Smooth muscle cell (in vitro differentiated cells): ENCODE measurements at regions not wholly inside any gene's neighbourhood (a gene's known extent, or its start where the extent isn't known, plus 50 kb on each side); places are given as distances from the start of the nearest gene placed in this dataset.

Source experiments
- DNase-seq: peaks from one replicate; lab custom pipeline; 2025; ENCODE audit not compliant: unreplicated experiment; lab: John Stamatoyannopoulos, UW
- H2AFZ ChIP-seq: fragments of 200-600 bp; sonication (generic); 2 replicates; pipeline ENCODE4 v1.6.0; 2016; ENCODE audit warnings: antibody characterized with exemption, low read depth, mild to moderate bottlenecking
- H3F3A ChIP-seq: fragments of 200-600 bp; sonication (generic); 2 replicates; pipeline ENCODE4 v1.6.0; 2017; ENCODE audit warnings: antibody characterized with exemption, low read depth
- H3K27ac ChIP-seq: fragments of 200-600 bp; sonication (generic); 2 replicates; pipeline ENCODE4 v1.5.1; 2016; ENCODE audit warnings: low read depth, mild to moderate bottlenecking
- H3K27me3 ChIP-seq: fragments of 200-600 bp; sonication (generic); 2 replicates; pipeline ENCODE4 v1.6.1; 2016; ENCODE audit warnings: low read depth, mild to moderate bottlenecking
- H3K36me3 ChIP-seq: fragments of 200-600 bp; sonication (generic); 2 replicates; pipeline ENCODE4 v1.5.1; 2016; ENCODE audit warnings: low read depth
- H3K4me1 ChIP-seq: fragments of 200-600 bp; sonication (generic); 2 replicates; pipeline ENCODE4 v1.5.1; 2016; ENCODE audit warnings: low read depth
- H3K4me2 ChIP-seq: fragments of 200-600 bp; sonication (generic); 2 replicates; pipeline ENCODE4 v1.6.0; 2016; ENCODE audit warnings: mild to moderate bottlenecking
- H3K4me3 ChIP-seq: fragments of 200-600 bp; sonication (generic); 2 replicates; pipeline ENCODE4 v1.5.1; 2016; ENCODE audit warnings: mild to moderate bottlenecking
- H3K79me2 ChIP-seq: fragments of 200-600 bp; sonication (generic); 2 replicates; pipeline ENCODE4 v1.6.0; 2016; ENCODE audit warnings: low read depth, mild to moderate bottlenecking
- H3K9ac ChIP-seq: fragments of 200-600 bp; sonication (generic); 2 replicates; pipeline ENCODE4 v1.6.0; 2016; ENCODE audit warnings: low read depth
- H3K9me3 ChIP-seq: fragments of 200-600 bp; sonication (generic); replicated peaks from 2 replicates; pipeline ENCODE4 v1.5.1; 2016; ENCODE audit warnings: low read depth
- H4K20me1 ChIP-seq: fragments of 200-600 bp; sonication (generic); 2 replicates; pipeline ENCODE4 v1.6.0; 2016; ENCODE audit warnings: low read depth
- WGBS: methylation state at CpG from one replicate; pipeline ENCODE4 v1.1.7; 2016; ENCODE audit warnings: low lambda C conversion rate; 5-methylcytosine and 5-hydroxymethylcytosine counted together
- TF ChIP-seq, protein P1 (sequence below): fragments of 200-600 bp; sonication (generic); IDR thresholded peaks from 2 replicates; pipeline ENCODE4 v1.5.1; 2017; ENCODE audit warnings: borderline replicate concordance, mild to moderate bottlenecking, antibody characterized with exemption; ENCODE audit not compliant: insufficient read depth, poor library complexity, severe bottlenecking

DNA sequence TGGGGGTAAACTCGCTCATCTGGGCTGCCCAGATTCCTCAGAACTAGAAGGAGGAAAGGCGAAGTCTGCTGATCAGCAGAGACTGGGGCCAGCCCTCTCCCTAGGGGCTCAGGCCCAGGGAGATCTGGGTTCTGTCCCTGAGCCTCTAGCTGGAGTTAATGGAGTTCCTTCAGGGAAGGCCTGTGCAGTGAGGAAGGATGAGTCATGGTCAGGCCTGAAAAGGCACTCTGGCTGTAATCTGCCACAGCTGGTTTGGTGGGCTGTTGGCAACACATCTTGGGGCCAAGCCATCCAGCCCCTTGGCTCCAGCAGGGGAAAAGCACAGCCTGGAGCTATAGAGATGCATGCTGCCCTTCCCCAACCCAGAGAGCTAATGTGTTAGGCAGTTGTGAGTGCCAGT lies 459.6 kb downstream of the PRELID2 start:
- Histone ChIP-seq H3F3A (no peaks in the 10 kb centered on the region), H3K4me1 (no peaks in the 10 kb centered on the region), H2AFZ (no peak overlapping the region), H3K27ac (no peak overlapping the region), H3K9me3 (no peaks in the 10 kb centered on the region), H3K9ac (no peak overlapping the region), H3K79me2 (no peaks in the 10 kb centered on the region), H3K27me3 (no peaks in the 10 kb centered on the region), H3K4me3 (no peak overlapping the region), H4K20me1 (no peaks in the 10 kb centered on the region), H3K36me3 (no peaks in the 10 kb centered on the region), H3K4me2 (no peak overlapping the region)
- WGBS, result 84% methylated on average over 2 of the region's 2 CpGs
- TF ChIP-seq, protein P1, sequence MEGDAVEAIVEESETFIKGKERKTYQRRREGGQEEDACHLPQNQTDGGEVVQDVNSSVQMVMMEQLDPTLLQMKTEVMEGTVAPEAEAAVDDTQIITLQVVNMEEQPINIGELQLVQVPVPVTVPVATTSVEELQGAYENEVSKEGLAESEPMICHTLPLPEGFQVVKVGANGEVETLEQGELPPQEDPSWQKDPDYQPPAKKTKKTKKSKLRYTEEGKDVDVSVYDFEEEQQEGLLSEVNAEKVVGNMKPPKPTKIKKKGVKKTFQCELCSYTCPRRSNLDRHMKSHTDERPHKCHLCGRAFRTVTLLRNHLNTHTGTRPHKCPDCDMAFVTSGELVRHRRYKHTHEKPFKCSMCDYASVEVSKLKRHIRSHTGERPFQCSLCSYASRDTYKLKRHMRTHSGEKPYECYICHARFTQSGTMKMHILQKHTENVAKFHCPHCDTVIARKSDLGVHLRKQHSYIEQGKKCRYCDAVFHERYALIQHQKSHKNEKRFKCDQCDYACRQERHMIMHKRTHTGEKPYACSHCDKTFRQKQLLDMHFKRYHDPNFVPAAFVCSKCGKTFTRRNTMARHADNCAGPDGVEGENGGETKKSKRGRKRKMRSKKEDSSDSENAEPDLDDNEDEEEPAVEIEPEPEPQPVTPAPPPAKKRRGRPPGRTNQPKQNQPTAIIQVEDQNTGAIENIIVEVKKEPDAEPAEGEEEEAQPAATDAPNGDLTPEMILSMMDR, result no peak
- DNase-seq, result no peak

DNA sequence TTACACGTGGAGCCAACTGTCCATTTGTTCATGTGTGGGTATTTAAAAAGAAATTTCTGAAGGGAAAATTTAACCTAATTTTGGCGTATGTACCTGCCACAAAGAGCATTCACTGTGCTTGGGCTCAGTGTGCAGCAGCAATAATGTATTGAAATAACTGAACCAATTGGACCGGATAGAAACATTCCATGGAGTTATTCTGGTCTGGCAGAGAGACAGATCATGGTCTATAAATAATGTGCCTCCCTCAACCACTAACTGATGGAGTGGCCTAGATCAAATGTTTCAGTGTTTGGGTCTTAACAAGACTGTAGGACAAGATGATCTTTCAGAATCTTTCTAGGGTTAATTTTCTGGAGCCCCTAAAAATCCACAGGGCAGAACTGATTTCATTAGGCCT lies 469.7 kb downstream of the PRELID2 start:
- DNase-seq, result no peak
- H3K27ac ChIP-seq, result no peak overlapping the region
- TF ChIP-seq, protein P1, result no peak
- H3K4me3 ChIP-seq, result no peak overlapping the region
- no peak overlapping the region for H3K9ac ChIP-seq
- peaks cover 4% of the 10 kb centered on the region for H3K4me1 ChIP-seq
- H4K20me1 ChIP-seq, result no peaks in the 10 kb centered on the region
- H3K36me3 ChIP-seq, result no peaks in the 10 kb centered on the region
- no peak overlapping the region for H3K4me2 ChIP-seq
- no peaks in the 10 kb centered on the region for H3K9me3 ChIP-seq
- no peak overlapping the region for H2AFZ ChIP-seq
- no peaks in the 10 kb centered on the region for H3K27me3 ChIP-seq
- H3K79me2 ChIP-seq, result no peaks in the 10 kb centered on the region
- no peaks in the 10 kb centered on the region for H3F3A ChIP-seq
- 85% methylated on average over 3 of the region's 3 CpGs for WGBS

DNA sequence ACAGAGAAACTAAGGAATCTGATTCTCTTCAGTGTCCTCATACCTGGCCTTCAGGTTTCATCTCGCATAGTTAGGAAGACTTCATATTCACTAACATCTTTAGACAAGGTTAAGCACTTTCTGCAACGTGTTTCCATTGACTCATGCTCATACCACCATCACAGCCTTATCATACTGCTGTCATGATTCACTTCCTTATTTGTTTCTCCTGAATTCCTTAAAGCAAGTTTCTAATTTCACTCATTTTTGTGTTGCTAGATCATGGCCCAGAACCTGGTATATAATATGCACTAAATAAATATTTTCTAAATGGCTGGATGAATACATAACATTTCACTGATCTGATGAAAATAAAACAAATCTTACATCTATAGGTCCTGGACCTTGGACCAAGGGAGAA lies 472.9 kb downstream of the PRELID2 start:
- H4K20me1 ChIP-seq, result no peaks in the 10 kb centered on the region
- no peak overlapping the region for H3K9ac ChIP-seq
- 41% methylated on average over 2 of the region's 2 CpGs for WGBS
- H3K27ac ChIP-seq, result peak overlapping the region; percentile 14
- H3K27me3 ChIP-seq, result no peaks in the 10 kb centered on the region
- no peaks in the 10 kb centered on the region for H3K36me3 ChIP-seq
- H3K79me2 ChIP-seq, result no peaks in the 10 kb centered on the region
- no peak for DNase-seq
- TF ChIP-seq, protein P1, result no peak
- H3K4me3 ChIP-seq, result no peak overlapping the region
- no peaks in the 10 kb centered on the region for H3K9me3 ChIP-seq
- peaks cover 4% of the 10 kb centered on the region for H3K4me1 ChIP-seq
- no peak overlapping the region for H2AFZ ChIP-seq
- H3F3A ChIP-seq, result no peaks in the 10 kb centered on the region
- peak overlapping the region; percentile 0 for H3K4me2 ChIP-seq

DNA sequence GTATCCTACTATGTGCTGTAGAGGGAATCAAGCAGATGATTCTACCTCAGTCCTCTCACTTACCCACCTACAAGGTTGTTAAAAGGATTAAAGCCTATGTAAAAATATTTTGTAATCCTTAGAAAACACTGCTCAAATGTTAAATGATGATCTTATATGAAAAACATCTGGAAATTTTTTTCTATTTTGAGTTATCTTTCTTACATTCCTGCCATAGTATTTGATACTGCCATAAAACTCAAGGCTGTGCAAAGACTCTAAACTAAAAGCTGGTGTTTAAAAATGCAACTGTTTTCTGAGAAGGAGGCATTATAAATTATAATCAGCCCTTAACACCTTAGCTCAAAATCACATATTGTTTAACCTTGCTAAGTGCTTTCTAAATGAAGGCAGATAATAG lies 474.2 kb downstream of the PRELID2 start:
- H3K27ac ChIP-seq, result no peak overlapping the region
- peak overlapping the region; percentile 0 for H3K4me2 ChIP-seq

More for the DNA sequence above, 474.2 kb downstream of the PRELID2 start:
- Histone ChIP-seq H3F3A (no peaks in the 10 kb centered on the region), H3K4me1 (peaks cover 4% of the 10 kb centered on the region), H3K79me2 (no peaks in the 10 kb centered on the region), H3K9ac (no peak overlapping the region), H4K20me1 (no peaks in the 10 kb centered on the region), H3K4me3 (no peak overlapping the region), H2AFZ (no peak overlapping the region), H3K36me3 (no peaks in the 10 kb centered on the region), H3K27me3 (no peaks in the 10 kb centered on the region), H3K9me3 (no peaks in the 10 kb centered on the region)
- no peak for DNase-seq
- TF ChIP-seq, protein P1, result no peak
